HFFc6 (cell line): ENCODE measurements at regions not wholly inside any gene's neighbourhood (a gene's known extent, or its start where the extent isn't known, plus 50 kb on each side); places are given as distances from the start of the nearest gene placed in this dataset.

ENCODE experiments used
- DNase-seq: peaks from one replicate; pipeline ENCODE4 v3.0.0-alpha.2; 2018
- H3K27ac Mint-ChIP-seq: 2 replicates; pipeline ENCODE4 v1.8.0; 2020; ENCODE audit warnings: mild to moderate bottlenecking, mixed read lengths
- H3K27me3 Mint-ChIP-seq: 2 replicates; pipeline ENCODE4 v1.8.0; 2021; ENCODE audit warnings: mild to moderate bottlenecking, moderate library complexity, mixed read lengths; ENCODE audit not compliant: insufficient read depth
- H3K36me3 Mint-ChIP-seq: 2 replicates; pipeline ENCODE4 v1.8.0; 2021; ENCODE audit warnings: low read depth, mixed read lengths
- H3K4me1 Mint-ChIP-seq: 2 replicates; pipeline ENCODE4 v1.8.0; 2020; ENCODE audit warnings: low read depth, mixed read lengths
- H3K4me3 Mint-ChIP-seq: 2 replicates; pipeline ENCODE4 v1.8.0; 2020; ENCODE audit warnings: mild to moderate bottlenecking, moderate library complexity, mixed read lengths
- H3K9me3 Mint-ChIP-seq: 2 replicates; pipeline ENCODE4 v1.8.0; 2020; ENCODE audit warnings: mild to moderate bottlenecking, mixed read lengths
- TF ChIP-seq, protein P1 (sequence below): fragments of 200-600 bp; sonication (generic); IDR thresholded peaks from 2 replicates; pipeline ENCODE4 v1.5.0; 2021; ENCODE audit warnings: antibody characterized with exemption, mild to moderate bottlenecking

- H3K4me3 Mint-ChIP-seq, result no peak overlapping the region
- TF ChIP-seq, protein P1, sequence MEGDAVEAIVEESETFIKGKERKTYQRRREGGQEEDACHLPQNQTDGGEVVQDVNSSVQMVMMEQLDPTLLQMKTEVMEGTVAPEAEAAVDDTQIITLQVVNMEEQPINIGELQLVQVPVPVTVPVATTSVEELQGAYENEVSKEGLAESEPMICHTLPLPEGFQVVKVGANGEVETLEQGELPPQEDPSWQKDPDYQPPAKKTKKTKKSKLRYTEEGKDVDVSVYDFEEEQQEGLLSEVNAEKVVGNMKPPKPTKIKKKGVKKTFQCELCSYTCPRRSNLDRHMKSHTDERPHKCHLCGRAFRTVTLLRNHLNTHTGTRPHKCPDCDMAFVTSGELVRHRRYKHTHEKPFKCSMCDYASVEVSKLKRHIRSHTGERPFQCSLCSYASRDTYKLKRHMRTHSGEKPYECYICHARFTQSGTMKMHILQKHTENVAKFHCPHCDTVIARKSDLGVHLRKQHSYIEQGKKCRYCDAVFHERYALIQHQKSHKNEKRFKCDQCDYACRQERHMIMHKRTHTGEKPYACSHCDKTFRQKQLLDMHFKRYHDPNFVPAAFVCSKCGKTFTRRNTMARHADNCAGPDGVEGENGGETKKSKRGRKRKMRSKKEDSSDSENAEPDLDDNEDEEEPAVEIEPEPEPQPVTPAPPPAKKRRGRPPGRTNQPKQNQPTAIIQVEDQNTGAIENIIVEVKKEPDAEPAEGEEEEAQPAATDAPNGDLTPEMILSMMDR, result no peak
- H3K27ac Mint-ChIP-seq, result no peak overlapping the region
- H3K27me3 Mint-ChIP-seq, result no peaks in the 10 kb centered on the region
- no peak for DNase-seq
- no peaks in the 10 kb centered on the region for H3K4me1 Mint-ChIP-seq
- no peaks in the 10 kb centered on the region for H3K36me3 Mint-ChIP-seq
- H3K9me3 Mint-ChIP-seq, result no peaks in the 10 kb centered on the region
Observed at GRCh38 chr2:145503511-145503910, 983.6 kb upstream of the ZEB2 start.

DNA sequence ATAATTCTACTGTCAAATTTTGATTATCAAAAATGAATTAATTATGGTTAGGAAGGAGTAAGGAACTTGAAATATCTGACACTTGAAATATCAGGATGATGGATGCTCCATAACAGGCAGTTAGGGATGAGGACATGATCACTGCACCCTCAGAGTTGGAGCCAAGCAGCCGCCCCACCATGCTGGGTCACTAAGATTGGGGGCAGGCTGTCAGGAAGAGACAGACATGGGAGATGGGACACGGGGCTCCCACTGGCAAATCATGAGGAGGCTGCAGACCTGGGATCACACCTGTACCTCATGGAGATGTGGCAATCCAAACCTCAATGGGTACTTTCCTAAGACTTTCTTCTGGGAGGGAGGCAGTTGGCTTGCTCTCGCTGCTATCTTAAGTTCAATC, 982.0 kb upstream of the ZEB2 start:
- TF ChIP-seq, protein P1, result no peak
- Mint-ChIP-seq H3K9me3 (no peaks in the 10 kb centered on the region), H3K4me1 (no peaks in the 10 kb centered on the region), H3K4me3 (no peak overlapping the region), H3K27me3 (no peaks in the 10 kb centered on the region), H3K27ac (no peak overlapping the region), H3K36me3 (no peaks in the 10 kb centered on the region)
- no peak for DNase-seq

- Mint-ChIP-seq H3K27me3 (no peaks in the 10 kb centered on the region), H3K9me3 (peaks cover 16% of the 10 kb centered on the region), H3K27ac (no peak overlapping the region)
Observed at GRCh38 chr2:145495590-145495989, 975.7 kb upstream of the ZEB2 start.

DNA sequence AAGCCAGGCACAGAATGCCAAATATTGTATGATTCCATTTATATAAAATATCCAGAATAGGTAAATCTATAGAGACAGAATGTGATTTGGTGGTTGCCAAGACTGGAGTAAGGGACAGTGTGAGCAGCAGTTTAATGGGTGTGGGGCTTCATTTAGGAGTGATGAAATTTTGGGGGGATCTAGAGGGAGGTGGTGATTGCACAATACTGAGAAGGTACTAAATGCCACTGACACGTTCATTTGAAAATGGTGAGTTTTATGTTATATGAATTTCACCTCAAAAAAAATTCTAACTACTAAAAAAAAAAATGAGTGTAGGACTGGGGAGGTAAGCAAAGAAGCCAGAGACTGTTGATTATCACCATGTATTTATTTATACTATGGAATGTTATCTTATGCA, 974.5 kb upstream of the ZEB2 start:
- H3K27me3 Mint-ChIP-seq, result no peaks in the 10 kb centered on the region
- no peaks in the 10 kb centered on the region for H3K4me1 Mint-ChIP-seq
- no peak overlapping the region for H3K4me3 Mint-ChIP-seq
- no peak overlapping the region for H3K27ac Mint-ChIP-seq
- H3K36me3 Mint-ChIP-seq, result peaks cover 9% of the 10 kb centered on the region; the same call in 1 of the 2 replicates
- peaks cover 16% of the 10 kb centered on the region for H3K9me3 Mint-ChIP-seq
- DNase-seq, result no peak
- TF ChIP-seq, protein P1, result no peak

More at GRCh38 chr2:145495590-145495989, 975.7 kb upstream of the ZEB2 start:
- no peak for DNase-seq
- Mint-ChIP-seq H3K4me1 (no peaks in the 10 kb centered on the region), H3K36me3 (peaks cover 9% of the 10 kb centered on the region; the same call in 1 of the 2 replicates), H3K4me3 (no peak overlapping the region)
- TF ChIP-seq, protein P1, result no peak

DNA sequence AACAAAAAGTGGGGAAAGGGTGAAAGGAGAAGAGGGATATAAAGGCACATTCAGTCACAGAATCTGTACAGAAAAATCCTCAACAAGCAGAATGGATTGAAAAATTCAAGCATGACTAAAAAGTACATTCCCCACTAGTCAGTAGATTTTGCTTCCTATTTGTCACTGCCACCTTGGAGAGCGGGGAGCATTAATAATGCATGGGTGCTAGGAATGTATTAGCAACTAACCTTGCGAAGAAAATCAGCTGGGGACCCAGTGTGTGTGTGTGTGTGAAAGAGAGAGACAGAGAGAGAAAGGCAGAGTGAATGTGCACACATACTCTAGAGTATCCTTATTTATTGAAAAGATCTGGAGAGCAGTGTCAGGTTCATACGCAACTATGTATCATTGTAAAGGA, 968.7 kb upstream of the ZEB2 start:
- peaks cover 4% of the 10 kb centered on the region; the same call in 1 of the 2 replicates for H3K36me3 Mint-ChIP-seq
- peaks cover 17% of the 10 kb centered on the region for H3K4me1 Mint-ChIP-seq
- H3K27ac Mint-ChIP-seq, result no peak overlapping the region
- TF ChIP-seq, protein P1, result no peak
- H3K4me3 Mint-ChIP-seq, result no peak overlapping the region
- no peaks in the 10 kb centered on the region for H3K27me3 Mint-ChIP-seq
- peaks cover 12% of the 10 kb centered on the region for H3K9me3 Mint-ChIP-seq
- DNase-seq, result no peak
